ENCODE measurements at regions not wholly inside any gene's neighbourhood (a gene's known extent, or its start where the extent isn't known, plus 50 kb on each side); places are given as distances from the start of the nearest gene placed in this dataset.

DNA sequence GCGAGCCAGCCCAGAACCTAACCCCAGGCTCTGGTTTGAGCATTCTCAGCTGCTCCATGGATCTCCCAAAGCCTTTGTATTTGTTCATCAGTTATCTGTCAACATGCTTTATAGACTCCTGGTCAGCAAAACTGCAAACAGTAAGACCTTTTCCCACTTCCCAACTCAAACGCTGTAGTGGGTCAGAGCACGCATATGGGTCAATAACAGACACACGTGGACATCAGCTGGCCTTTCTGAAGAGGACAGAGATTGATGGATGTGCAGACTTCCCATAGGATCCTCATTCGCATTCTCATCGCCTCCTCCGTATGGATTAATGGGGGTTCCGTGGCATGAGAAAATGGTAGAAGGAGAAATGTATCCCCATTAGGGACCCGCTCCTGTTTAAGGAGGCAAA is 508.1 kb downstream of the EIPR1 start:
- H3K36me3 Mint-ChIP-seq (ENCODE audit: insufficient read depth), result no peaks in the 10 kb centered on the region
- H3K27me3 Mint-ChIP-seq, result peaks cover 4% of the 10 kb centered on the region
- H3K4me1 Mint-ChIP-seq (ENCODE audit: low read depth), result peaks cover 4% of the 10 kb centered on the region
- no peak overlapping the region for H3K4me3 Mint-ChIP-seq (ENCODE audit: low read depth)
- no peak overlapping the region for H3K27ac Mint-ChIP-seq
- TF ChIP-seq, protein P1, sequence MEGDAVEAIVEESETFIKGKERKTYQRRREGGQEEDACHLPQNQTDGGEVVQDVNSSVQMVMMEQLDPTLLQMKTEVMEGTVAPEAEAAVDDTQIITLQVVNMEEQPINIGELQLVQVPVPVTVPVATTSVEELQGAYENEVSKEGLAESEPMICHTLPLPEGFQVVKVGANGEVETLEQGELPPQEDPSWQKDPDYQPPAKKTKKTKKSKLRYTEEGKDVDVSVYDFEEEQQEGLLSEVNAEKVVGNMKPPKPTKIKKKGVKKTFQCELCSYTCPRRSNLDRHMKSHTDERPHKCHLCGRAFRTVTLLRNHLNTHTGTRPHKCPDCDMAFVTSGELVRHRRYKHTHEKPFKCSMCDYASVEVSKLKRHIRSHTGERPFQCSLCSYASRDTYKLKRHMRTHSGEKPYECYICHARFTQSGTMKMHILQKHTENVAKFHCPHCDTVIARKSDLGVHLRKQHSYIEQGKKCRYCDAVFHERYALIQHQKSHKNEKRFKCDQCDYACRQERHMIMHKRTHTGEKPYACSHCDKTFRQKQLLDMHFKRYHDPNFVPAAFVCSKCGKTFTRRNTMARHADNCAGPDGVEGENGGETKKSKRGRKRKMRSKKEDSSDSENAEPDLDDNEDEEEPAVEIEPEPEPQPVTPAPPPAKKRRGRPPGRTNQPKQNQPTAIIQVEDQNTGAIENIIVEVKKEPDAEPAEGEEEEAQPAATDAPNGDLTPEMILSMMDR (IDR thresholded peaks at IDR 0.05; ENCODE audit: unreplicated experiment), result no peak
- DNase-seq (ENCODE audit: low spot score, unreplicated experiment), result no peak
- H3K9me3 Mint-ChIP-seq (ENCODE audit: low read depth), result no peaks in the 10 kb centered on the region

DNA sequence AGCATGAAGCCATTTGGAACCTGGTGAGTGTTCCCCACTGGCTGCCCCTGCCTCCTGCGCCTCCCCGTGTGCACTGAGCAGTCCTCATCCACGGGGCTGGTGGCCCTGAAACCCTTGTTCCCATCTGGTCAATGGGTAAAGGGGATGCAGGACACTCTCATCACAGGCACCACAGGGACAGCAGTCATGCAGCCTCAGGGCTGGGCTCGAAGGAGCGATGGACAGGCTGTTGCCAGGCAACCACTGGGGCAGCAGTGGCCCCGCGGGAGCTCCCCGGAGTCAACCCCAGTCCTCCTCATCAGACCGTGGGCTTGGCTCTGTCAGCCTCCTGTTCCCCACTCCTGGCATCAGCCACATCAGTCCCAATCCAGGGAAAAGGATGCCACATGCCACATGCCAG is 509.5 kb downstream of the EIPR1 start:
- Mint-ChIP-seq H3K9me3 (ENCODE audit: low read depth) (no peaks in the 10 kb centered on the region), H3K27ac (no peak overlapping the region), H3K4me3 (ENCODE audit: low read depth) (no peak overlapping the region), H3K36me3 (ENCODE audit: insufficient read depth) (no peaks in the 10 kb centered on the region), H3K4me1 (ENCODE audit: low read depth) (peaks cover 4% of the 10 kb centered on the region), H3K27me3 (peaks cover 4% of the 10 kb centered on the region)
- DNase-seq (ENCODE audit: low spot score, unreplicated experiment), result no peak
- TF ChIP-seq, protein P1 (IDR thresholded peaks at IDR 0.05; ENCODE audit: unreplicated experiment), result no peak

DNA sequence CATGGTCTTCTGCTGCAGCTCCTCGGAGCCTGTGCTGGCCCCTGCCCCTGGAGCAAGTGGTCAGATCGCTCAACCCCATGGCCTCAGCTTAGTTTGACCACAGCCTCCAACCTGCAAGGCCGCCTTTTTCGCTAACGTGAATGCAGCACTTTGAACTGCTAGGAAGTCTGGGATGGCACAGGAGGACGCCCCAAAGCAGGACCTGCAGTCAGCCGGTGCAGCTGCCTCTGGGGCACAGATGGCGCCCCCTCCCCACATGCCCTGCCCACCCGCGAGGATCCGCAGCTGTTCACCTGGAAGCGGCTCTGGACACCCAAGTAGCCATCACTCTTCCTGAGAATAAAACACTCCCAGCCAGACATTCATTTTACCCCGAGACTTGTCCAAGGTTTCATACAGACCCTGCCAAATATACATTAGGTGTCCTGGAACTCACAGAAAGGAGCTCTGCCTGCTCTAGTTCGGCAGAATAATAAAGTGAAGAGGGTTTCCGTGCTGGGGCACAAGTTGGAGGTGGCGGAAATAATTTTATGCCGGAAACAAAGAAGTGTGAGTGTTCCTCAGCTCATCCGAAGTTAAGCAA is 510.1 kb downstream of the EIPR1 start:
- DNase-seq (ENCODE audit: low spot score, unreplicated experiment), result no peak

DNA sequence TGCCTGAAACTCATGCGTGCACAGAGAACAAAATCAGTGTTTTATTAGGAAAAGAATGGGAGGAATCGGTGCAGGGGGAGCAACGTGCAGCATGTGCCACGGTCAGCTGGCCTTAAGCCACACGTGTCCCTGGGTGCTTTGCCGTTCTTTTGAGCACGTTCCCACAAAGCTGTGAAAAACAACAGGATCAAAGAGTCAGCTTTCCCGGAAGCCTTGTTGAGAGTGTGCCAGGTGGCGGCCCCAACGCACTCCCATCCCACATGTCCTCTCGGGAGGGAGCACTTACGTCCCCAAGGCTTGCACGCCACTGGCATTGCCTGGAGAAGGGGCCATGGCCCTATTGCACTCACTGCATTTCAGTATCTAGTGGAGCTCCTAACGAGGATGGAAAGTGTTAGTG is 511.2 kb downstream of the EIPR1 start:
- Mint-ChIP-seq H3K36me3 (ENCODE audit: insufficient read depth) (no peaks in the 10 kb centered on the region), H3K27ac (no peak overlapping the region), H3K4me1 (ENCODE audit: low read depth) (peaks cover 2% of the 10 kb centered on the region), H3K4me3 (ENCODE audit: low read depth) (no peak overlapping the region), H3K27me3 (peaks cover 4% of the 10 kb centered on the region), H3K9me3 (ENCODE audit: low read depth) (no peaks in the 10 kb centered on the region)
- TF ChIP-seq, protein P1 (IDR thresholded peaks at IDR 0.05; ENCODE audit: unreplicated experiment), result no peak
- DNase-seq (ENCODE audit: low spot score, unreplicated experiment), result no peak

More for the DNA sequence above, 510.1 kb downstream of the EIPR1 start:
- TF ChIP-seq, protein P1 (IDR thresholded peaks at IDR 0.05; ENCODE audit: unreplicated experiment), result no peak
- peaks cover 4% of the 10 kb centered on the region for H3K27me3 Mint-ChIP-seq
- no peak overlapping the region for H3K4me3 Mint-ChIP-seq (ENCODE audit: low read depth)
- peaks cover 4% of the 10 kb centered on the region for H3K4me1 Mint-ChIP-seq (ENCODE audit: low read depth)
- no peak overlapping the region for H3K27ac Mint-ChIP-seq
- H3K9me3 Mint-ChIP-seq (ENCODE audit: low read depth), result no peaks in the 10 kb centered on the region
- H3K36me3 Mint-ChIP-seq (ENCODE audit: insufficient read depth), result no peaks in the 10 kb centered on the region

DNA sequence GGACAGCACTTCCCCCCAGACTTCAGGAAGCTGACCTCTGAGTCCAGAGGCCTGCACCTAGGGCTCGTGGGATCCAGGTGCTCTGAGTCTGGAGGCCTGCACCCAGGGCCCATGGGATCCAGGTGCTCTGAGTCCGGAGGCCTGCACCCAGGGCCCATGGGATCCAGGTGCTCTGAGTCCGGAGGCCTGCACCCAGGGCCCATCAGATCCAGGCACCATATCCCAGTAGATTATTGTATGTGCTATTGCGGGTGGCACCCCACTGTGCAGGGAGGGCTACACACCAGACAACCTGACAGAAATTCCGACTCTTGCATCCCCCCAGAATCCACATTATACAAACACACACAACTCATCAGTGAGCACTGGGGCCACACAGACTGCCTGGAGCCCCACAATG is 515.2 kb downstream of the EIPR1 start:
- no peak for DNase-seq (ENCODE audit: low spot score, unreplicated experiment)
- TF ChIP-seq, protein P1 (IDR thresholded peaks at IDR 0.05; ENCODE audit: unreplicated experiment), result no peak
- Mint-ChIP-seq H3K4me3 (ENCODE audit: low read depth) (no peak overlapping the region), H3K9me3 (ENCODE audit: low read depth) (no peaks in the 10 kb centered on the region), H3K27ac (no peak overlapping the region), H3K36me3 (ENCODE audit: insufficient read depth) (no peaks in the 10 kb centered on the region), H3K4me1 (ENCODE audit: low read depth) (no peaks in the 10 kb centered on the region), H3K27me3 (no peaks in the 10 kb centered on the region)

All from progenitor cell of endocrine pancreas (in vitro differentiated cells).